Mucosa of descending colon (tissue), 3 donors: ENCODE measurements at regions not wholly inside any gene's neighbourhood (a gene's known extent, or its start where the extent isn't known, plus 50 kb on each side); places are given as distances from the start of the nearest gene placed in this dataset.

Experiments used
- ATAC-seq: fragments of 200-7000 bp; cut with Tn5 transposase; one replicate; pipeline ENCODE4 v1.9.1; 2020; ENCODE audit warnings: mild to moderate bottlenecking, moderate library complexity
- DNase-seq, 3 donors: peaks; one replicate each; pipeline ENCODE4 v3.0.0-alpha.2; 2020
- H3K36me3 ChIP-seq: fragments of 200-600 bp; one replicate; pipeline ENCODE4 v1.8.0; 2021; ENCODE audit warnings: low read depth, mild to moderate bottlenecking
- H3K4me1 ChIP-seq: fragments of 200-600 bp; one replicate; pipeline ENCODE4 v1.8.0; 2021; ENCODE audit warnings: low read depth, mild to moderate bottlenecking
- H3K4me3 ChIP-seq: fragments of 200-600 bp; one replicate; pipeline ENCODE4 v1.8.0; 2021; ENCODE audit warnings: mild to moderate bottlenecking
- H3K9me3 ChIP-seq: fragments of 200-600 bp; one replicate; pipeline ENCODE4 v1.8.0; 2021; ENCODE audit warnings: mild to moderate bottlenecking
- CTCF ChIP-seq: fragments of 200-600 bp; IDR thresholded peaks from one replicate; pipeline ENCODE4 v1.8.0; 2022; ENCODE audit warnings: antibody characterized with exemption, mild to moderate bottlenecking
- intact Hi-C, 2 donors: fragments of 100-400 bp; cut with DNase I in 1 of 2; cut with micrococcal nuclease in 1 of 2; formaldehyde crosslinking; loops; one replicate each; pipeline versions ENCODE4 v1.11.0 to v1.11.1; 2022; cut with DNase I, micrococcal nuclease
- donor health status: DM: no; HTN: no; CAD: no; lungs with moderate emphysema.
- donor health status: DM: no; HTN: no; CAD: no.
- donor health status: DM: no; HTN: yes; CAD: no.

- Histone ChIP-seq H3K4me1 (no peaks in the 10 kb centered on the region), H3K9me3 (no peaks in the 10 kb centered on the region), H3K36me3 (no peaks in the 10 kb centered on the region), H3K4me3 (no peak overlapping the region)
- intact Hi-C loops, result no loop called here
- ATAC-seq, result no peak
- DNase-seq, result no peak
- no peak for TF ChIP-seq CTCF
These were observed 185.4 kb upstream of the MMADHC start for GRCh38 chr2:149773006-149773405.

GRCh38 chr2:149768320-149768799, 180.8 kb upstream of the MMADHC start:
- no peak for TF ChIP-seq CTCF
- H3K4me3 ChIP-seq, result no peak overlapping the region
- H3K36me3 ChIP-seq, result no peaks in the 10 kb centered on the region
- H3K9me3 ChIP-seq, result no peaks in the 10 kb centered on the region
- ATAC-seq (no peak), DNase-seq (no peak)
- H3K4me1 ChIP-seq, result peaks cover 2% of the 10 kb centered on the region
- intact Hi-C loops, result no loop called here

GRCh38 chr2:149767516-149767974, 180.0 kb upstream of the MMADHC start:
- DNase-seq (no peak), ATAC-seq (no peak)
- TF ChIP-seq CTCF, result no peak
- no peaks in the 10 kb centered on the region for H3K9me3 ChIP-seq
- H3K4me1 ChIP-seq, result peaks cover 2% of the 10 kb centered on the region
- no peaks in the 10 kb centered on the region for H3K36me3 ChIP-seq
- intact Hi-C loops, result no loop called here
- no peak overlapping the region for H3K4me3 ChIP-seq

GRCh38 chr2:149766339-149766738, 178.8 kb upstream of the MMADHC start:
- intact Hi-C loops, result no loop called here
- no peaks in the 10 kb centered on the region for H3K36me3 ChIP-seq
- no peaks in the 10 kb centered on the region for H3K9me3 ChIP-seq
- ATAC-seq, result no peak
- H3K4me3 ChIP-seq, result no peak overlapping the region
- DNase-seq, result no peak
- no peak for TF ChIP-seq CTCF
- peaks cover 2% of the 10 kb centered on the region for H3K4me1 ChIP-seq

GRCh38 chr2:149765636-149766035, 178.1 kb upstream of the MMADHC start:
- DNase-seq, result peak in 1 of 3 donors; percentile 19
- Histone ChIP-seq H3K9me3 (no peaks in the 10 kb centered on the region), H3K36me3 (no peaks in the 10 kb centered on the region), H3K4me3 (no peak overlapping the region), H3K4me1 (peaks cover 2% of the 10 kb centered on the region)
- intact Hi-C loops, result no loop called here
- TF ChIP-seq CTCF, result no peak
- ATAC-seq, result peak; percentile 47

GRCh38 chr2:149765003-149765402, 177.4 kb upstream of the MMADHC start:
- intact Hi-C loops, result no loop called here
- no peaks in the 10 kb centered on the region for H3K36me3 ChIP-seq
- H3K9me3 ChIP-seq, result no peaks in the 10 kb centered on the region
- peaks cover 2% of the 10 kb centered on the region for H3K4me1 ChIP-seq
- ATAC-seq (no peak), DNase-seq (no peak)
- no peak for TF ChIP-seq CTCF
- H3K4me3 ChIP-seq, result no peak overlapping the region
